HG03521 (cell line): ENCODE measurements at regions not wholly inside any gene's neighbourhood (a gene's known extent, or its start where the extent isn't known, plus 50 kb on each side); places are given as distances from the start of the nearest gene placed in this dataset.

Experiments
- ATAC-seq: cut with Tn5 transposase; IDR thresholded peaks from one replicate; pipeline ENCODE4 v1.9.1; 2021; ENCODE audit warnings: mild to moderate bottlenecking, moderate library complexity; ENCODE audit not compliant: unreplicated experiment

- ATAC-seq = no peak
These were observed 1964.5 kb upstream of the PIK3C3 start for GRCh38 chr18:39990540-39990939.

GRCh38 chr18:39976771-39977170 is 1978.3 kb upstream of the PIK3C3 start:
- no peak for ATAC-seq

GRCh38 chr18:39972521-39972920 is 1982.5 kb upstream of the PIK3C3 start:
- ATAC-seq = no peak

GRCh38 chr18:39969803-39970494 is 1985.1 kb upstream of the PIK3C3 start:
- no peak for ATAC-seq

- no peak for ATAC-seq
These were observed 1988.8 kb upstream of the PIK3C3 start for GRCh38 chr18:39966275-39966674.

GRCh38 chr18:39962546-39962945 is 1992.5 kb upstream of the PIK3C3 start:
- ATAC-seq = no peak

GRCh38 chr18:39960550-39960949 is 1994.5 kb upstream of the PIK3C3 start:
- no peak for ATAC-seq

- ATAC-seq = no peak
These were observed 1995.2 kb upstream of the PIK3C3 start for GRCh38 chr18:39959839-39960238.

- no peak for ATAC-seq
These were observed 1996.2 kb upstream of the PIK3C3 start for GRCh38 chr18:39958876-39959275.

- no peak for ATAC-seq
These were observed 2002.2 kb upstream of the PIK3C3 start for GRCh38 chr18:39952816-39953215.

- ATAC-seq = no peak
These were observed 2003.8 kb upstream of the PIK3C3 start for GRCh38 chr18:39951142-39951720.

- no peak for ATAC-seq
These were observed 2008.4 kb upstream of the PIK3C3 start for GRCh38 chr18:39946623-39947061.

- no peak for ATAC-seq
These were observed 2010.0 kb upstream of the PIK3C3 start for GRCh38 chr18:39945076-39945475.

GRCh38 chr18:39942702-39943101 is 2012.3 kb upstream of the PIK3C3 start:
- ATAC-seq = no peak

GRCh38 chr18:39938676-39939608 is 2016.1 kb upstream of the PIK3C3 start:
- no peak for ATAC-seq

GRCh38 chr18:39935598-39935997 is 2019.4 kb upstream of the PIK3C3 start:
- no peak for ATAC-seq

- ATAC-seq = no peak
These were observed 2036.2 kb upstream of the PIK3C3 start for GRCh38 chr18:39918847-39919246.

- no peak for ATAC-seq
These were observed 2041.2 kb upstream of the PIK3C3 start for GRCh38 chr18:39913672-39914366.

GRCh38 chr18:39911716-39912115 is 2043.3 kb upstream of the PIK3C3 start:
- ATAC-seq = no peak

GRCh38 chr18:39909706-39910105 is 2045.3 kb upstream of the PIK3C3 start:
- no peak for ATAC-seq

- no peak for ATAC-seq
These were observed 2068.9 kb upstream of the PIK3C3 start for GRCh38 chr18:39886136-39886535.
